ENCODE measurements at regions not wholly inside any gene's neighbourhood (a gene's known extent, or its start where the extent isn't known, plus 50 kb on each side); places are given as distances from the start of the nearest gene placed in this dataset.

- H3K9me2 ChIP-seq (replicated peaks; ENCODE audit: insufficient read depth, low read length) = no peaks in the 10 kb centered on the region
Measured at GRCh38 chr4:111800551-111800950, 344.7 kb upstream of the FAM241A start.

GRCh38 chr4:111802191-111802590, 343.1 kb upstream of the FAM241A start:
- no peaks in the 10 kb centered on the region for H3K27me3 ChIP-seq (ENCODE audit: low read length)
- no peaks in the 10 kb centered on the region for H3K9me3 ChIP-seq (ENCODE audit: insufficient read depth, low read length)
- no peak overlapping the region for H3K4me2 ChIP-seq (ENCODE audit: low read depth, low read length, poor library complexity, severe bottlenecking)
- H3F3A ChIP-seq (ENCODE audit: insufficient read depth) = no peaks in the 10 kb centered on the region
- H3K27ac ChIP-seq (ENCODE audit: low read depth, low read length) = no peak overlapping the region
- no peak overlapping the region for H3K4me3 ChIP-seq (ENCODE audit: insufficient read depth, low read length, poor library complexity, severe bottlenecking)
- H3K79me2 ChIP-seq (ENCODE audit: insufficient read depth, low read length) = no peaks in the 10 kb centered on the region
- no peak overlapping the region for H2AFZ ChIP-seq (ENCODE audit: low read depth, low read length, severe bottlenecking)
- no peak overlapping the region for H3K9ac ChIP-seq (ENCODE audit: low read length)
- TF ChIP-seq EZH2phosphoT487 (conservative IDR thresholded peaks at IDR 0.05; ENCODE audit: low read length) (no peak), CTCF (IDR thresholded peaks at IDR 0.05; ENCODE audit: insufficient read depth, low read length, poor library complexity, severe bottlenecking) (no peak)
- no peaks in the 10 kb centered on the region for H3K9me2 ChIP-seq (replicated peaks; ENCODE audit: insufficient read depth, low read length)
- H4K20me1 ChIP-seq (ENCODE audit: low read depth, low read length) = no peaks in the 10 kb centered on the region
- no peaks in the 10 kb centered on the region for H3K36me3 ChIP-seq (ENCODE audit: low read length)

More at GRCh38 chr4:111800551-111800950, 344.7 kb upstream of the FAM241A start:
- H3K79me2 ChIP-seq (ENCODE audit: insufficient read depth, low read length) = no peaks in the 10 kb centered on the region
- no peaks in the 10 kb centered on the region for H4K20me1 ChIP-seq (ENCODE audit: low read depth, low read length)
- no peaks in the 10 kb centered on the region for H3K9me3 ChIP-seq (ENCODE audit: insufficient read depth, low read length)
- H2AFZ ChIP-seq (ENCODE audit: low read depth, low read length, severe bottlenecking) = no peak overlapping the region
- no peaks in the 10 kb centered on the region for H3F3A ChIP-seq (ENCODE audit: insufficient read depth)
- no peak overlapping the region for H3K9ac ChIP-seq (ENCODE audit: low read length)
- no peak overlapping the region for H3K27ac ChIP-seq (ENCODE audit: low read depth, low read length)
- no peaks in the 10 kb centered on the region for H3K27me3 ChIP-seq (ENCODE audit: low read length)
- no peaks in the 10 kb centered on the region for H3K36me3 ChIP-seq (ENCODE audit: low read length)
- H3K4me2 ChIP-seq (ENCODE audit: low read depth, low read length, poor library complexity, severe bottlenecking) = no peak overlapping the region
- no peak overlapping the region for H3K4me3 ChIP-seq (ENCODE audit: insufficient read depth, low read length, poor library complexity, severe bottlenecking)
- TF ChIP-seq EZH2phosphoT487 (conservative IDR thresholded peaks at IDR 0.05; ENCODE audit: low read length) (no peak), CTCF (IDR thresholded peaks at IDR 0.05; ENCODE audit: insufficient read depth, low read length, poor library complexity, severe bottlenecking) (no peak)

- Histone ChIP-seq H2AFZ (ENCODE audit: low read depth, low read length, severe bottlenecking) (no peak overlapping the region), H3K79me2 (ENCODE audit: insufficient read depth, low read length) (no peaks in the 10 kb centered on the region), H3K9me3 (ENCODE audit: insufficient read depth, low read length) (no peaks in the 10 kb centered on the region), H3K27me3 (ENCODE audit: low read length) (no peaks in the 10 kb centered on the region), H3K9me2 (replicated peaks; ENCODE audit: insufficient read depth, low read length) (no peaks in the 10 kb centered on the region), H3K36me3 (ENCODE audit: low read length) (no peaks in the 10 kb centered on the region), H3K9ac (ENCODE audit: low read length) (no peak overlapping the region), H3K4me3 (ENCODE audit: insufficient read depth, low read length, poor library complexity, severe bottlenecking) (no peak overlapping the region), H4K20me1 (ENCODE audit: low read depth, low read length) (no peaks in the 10 kb centered on the region), H3K4me2 (ENCODE audit: low read depth, low read length, poor library complexity, severe bottlenecking) (no peak overlapping the region), H3F3A (ENCODE audit: insufficient read depth) (no peaks in the 10 kb centered on the region), H3K27ac (ENCODE audit: low read depth, low read length) (no peak overlapping the region)
- TF ChIP-seq EZH2phosphoT487 (conservative IDR thresholded peaks at IDR 0.05; ENCODE audit: low read length) (no peak), CTCF (IDR thresholded peaks at IDR 0.05; ENCODE audit: insufficient read depth, low read length, poor library complexity, severe bottlenecking) (no peak)
Measured at GRCh38 chr4:111806331-111806730, 338.9 kb upstream of the FAM241A start.
